Hypothalamus (tissue), 51 donors: ENCODE measurements at regions not wholly inside any gene's neighbourhood (a gene's known extent, or its start where the extent isn't known, plus 50 kb on each side); places are given as distances from the start of the nearest gene placed in this dataset.
"Not testable (repeated sequence)": the region's sequence is repeated elsewhere in the genome, so short reads cannot be mapped to it uniquely, and the experiment has no call there.

Experiments
- DNase-seq, 51 donors: peaks; one replicate each; lab custom pipeline; 2025; lab: John Stamatoyannopoulos, UW

- no peak for DNase-seq
Observed at GRCh38 chr14:26655128-26655527, 57.3 kb upstream of the NOVA1 start.

DNA sequence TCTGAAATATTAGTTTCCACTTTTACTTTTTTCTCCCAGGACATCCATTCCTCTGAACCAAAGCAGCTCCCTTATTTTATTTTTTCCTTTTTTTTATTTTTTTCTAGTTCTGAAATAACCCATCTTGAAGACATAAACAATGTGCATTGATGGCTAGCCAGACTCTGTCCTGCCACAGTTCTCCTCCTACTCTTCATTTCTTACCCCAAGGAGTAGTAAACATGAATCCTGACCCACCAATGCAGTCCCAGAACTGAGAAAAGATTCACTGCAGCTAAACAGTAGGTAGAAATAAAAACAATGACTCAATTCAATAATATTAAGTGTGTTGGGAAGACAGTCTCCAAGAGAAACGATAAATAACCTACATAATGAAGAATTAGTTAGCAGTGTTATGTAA, 65.7 kb upstream of the NOVA1 start:
- DNase-seq: no peak

DNA sequence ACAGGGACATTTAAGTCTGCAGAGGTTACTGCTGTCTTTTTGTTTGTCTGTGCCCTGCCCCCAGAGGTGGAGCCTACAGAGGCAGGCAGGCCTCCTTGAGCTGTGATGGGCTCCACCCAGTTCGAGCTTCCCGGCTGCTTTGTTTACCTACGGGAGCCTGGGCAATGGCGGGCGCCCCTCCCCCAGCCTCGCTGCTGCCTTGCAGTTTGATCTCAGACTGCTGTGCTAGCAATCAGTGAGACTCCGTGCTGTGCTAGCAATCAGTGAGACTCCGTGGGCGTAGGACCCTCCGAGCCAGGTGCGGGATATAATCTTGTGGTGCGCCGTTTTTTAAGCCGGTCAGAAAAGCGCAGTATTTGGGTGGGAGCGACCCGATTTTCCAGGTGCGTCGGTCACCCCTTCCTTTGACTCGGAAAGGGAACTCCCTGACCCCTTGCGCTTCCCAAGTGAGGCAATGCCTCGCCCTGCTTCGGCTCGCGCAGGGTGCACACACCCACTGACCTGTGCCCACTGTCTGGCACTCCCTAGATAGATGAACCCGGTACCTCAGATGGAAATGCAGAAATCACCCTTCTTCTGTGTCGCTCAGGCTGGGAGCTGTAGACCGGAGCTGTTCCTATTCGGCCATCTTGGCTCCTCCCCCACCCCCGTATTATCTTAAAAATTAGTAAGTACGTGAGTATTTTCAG, 81.0 kb upstream of the NOVA1 start:
- not testable (repeated sequence) for DNase-seq

DNA sequence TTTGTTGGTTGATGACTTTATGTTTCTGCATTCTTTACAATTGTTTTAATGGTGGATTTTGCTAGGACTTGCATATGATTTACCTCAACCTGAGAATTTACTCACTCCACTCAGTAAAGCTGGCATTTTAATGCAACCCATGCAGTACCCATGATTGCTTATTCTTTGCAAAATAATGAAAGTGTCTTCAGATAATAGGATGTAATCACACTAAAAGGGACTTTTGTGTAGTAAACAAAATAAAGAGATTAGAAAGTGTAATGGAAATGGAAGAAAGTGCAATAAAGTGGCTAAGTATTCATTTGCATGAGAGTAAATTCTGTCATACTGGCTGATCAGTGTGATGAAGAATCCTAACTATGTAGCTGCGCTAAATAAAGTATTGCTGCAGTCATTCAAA, 87.6 kb upstream of the NOVA1 start:
- DNase-seq: no peak

- DNase-seq: peak in 4 of 51 donors; percentile 1 to 28 (median 8)
Observed at GRCh38 chr14:26687301-26687837, 89.5 kb upstream of the NOVA1 start.

DNA sequence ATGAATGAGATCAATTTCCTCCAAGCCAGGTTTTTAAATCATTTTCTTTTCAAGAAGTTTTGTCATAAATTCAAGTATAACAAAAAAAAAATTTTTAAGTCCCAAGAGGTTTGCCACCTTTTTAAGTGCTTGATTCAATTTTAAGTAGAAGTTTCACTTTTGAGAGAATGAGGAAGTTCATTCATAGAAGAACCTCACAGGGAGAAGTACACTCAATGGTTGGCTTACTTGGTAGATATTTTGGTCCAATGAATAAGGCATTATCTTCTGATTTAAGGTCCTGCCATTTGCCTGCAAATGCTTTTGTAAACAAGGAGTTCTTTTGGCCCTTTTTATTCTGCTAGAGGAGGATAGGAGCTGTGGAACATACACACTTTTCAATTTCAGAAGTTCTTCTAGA, 96.7 kb upstream of the NOVA1 start:
- DNase-seq: no peak

DNA sequence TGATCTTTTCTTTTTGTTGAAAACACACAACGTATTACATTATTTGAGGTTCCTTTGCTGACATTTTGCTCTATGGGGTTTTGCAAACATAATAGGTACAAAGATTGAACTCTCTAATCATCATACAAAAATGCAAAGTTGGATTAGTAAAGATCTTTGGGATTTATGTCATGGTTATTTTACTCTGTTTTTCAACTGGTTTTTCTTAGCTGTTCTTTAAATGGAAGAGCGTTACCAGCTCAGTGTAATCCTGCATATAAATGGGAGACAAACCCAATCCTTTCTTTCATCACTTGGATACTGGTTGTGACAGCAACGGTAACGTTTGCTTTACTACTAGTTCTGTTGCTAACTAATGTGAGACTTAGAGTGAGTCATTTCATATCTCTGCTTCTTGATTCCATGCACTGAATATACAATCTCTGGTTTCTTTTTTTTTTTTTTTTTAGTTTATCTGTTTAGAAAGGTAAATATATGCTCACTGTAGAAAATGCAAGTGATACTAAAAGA, 104.9 kb upstream of the NOVA1 start:
- no peak for DNase-seq

GRCh38 chr14:26703686-26704366, 106.0 kb upstream of the NOVA1 start:
- no peak for DNase-seq

GRCh38 chr14:26707234-26707633, 109.4 kb upstream of the NOVA1 start:
- DNase-seq: no peak

GRCh38 chr14:26709019-26709418, 111.2 kb upstream of the NOVA1 start:
- no peak for DNase-seq

DNA sequence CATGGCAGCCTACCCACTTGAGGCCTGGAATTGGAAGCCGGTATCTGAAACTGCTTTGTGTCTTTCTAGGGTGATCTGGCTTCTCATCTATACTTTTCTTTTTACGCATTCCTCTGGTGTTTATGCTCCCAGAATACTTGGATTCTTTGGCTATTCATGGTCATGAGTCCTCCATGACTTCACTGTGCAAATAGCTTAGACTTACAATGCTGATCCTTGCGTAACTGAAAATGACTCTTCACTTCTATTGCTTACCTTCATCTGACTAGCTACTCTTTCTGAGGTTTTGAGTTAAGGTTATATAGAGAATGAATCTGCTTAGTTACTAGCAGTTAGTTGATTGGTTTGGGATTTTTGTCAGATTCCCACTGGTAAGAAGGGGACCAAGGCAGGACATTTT, 121.7 kb upstream of the NOVA1 start:
- DNase-seq: no peak

GRCh38 chr14:26722258-26722657, 124.4 kb upstream of the NOVA1 start:
- DNase-seq: no peak

- no peak for DNase-seq
Observed at GRCh38 chr14:26729851-26730250, 132.0 kb upstream of the NOVA1 start.

GRCh38 chr14:26730929-26731618, 133.2 kb upstream of the NOVA1 start:
- peak in 9 of 51 donors; percentile 0 to 18 (median 2) for DNase-seq

DNA sequence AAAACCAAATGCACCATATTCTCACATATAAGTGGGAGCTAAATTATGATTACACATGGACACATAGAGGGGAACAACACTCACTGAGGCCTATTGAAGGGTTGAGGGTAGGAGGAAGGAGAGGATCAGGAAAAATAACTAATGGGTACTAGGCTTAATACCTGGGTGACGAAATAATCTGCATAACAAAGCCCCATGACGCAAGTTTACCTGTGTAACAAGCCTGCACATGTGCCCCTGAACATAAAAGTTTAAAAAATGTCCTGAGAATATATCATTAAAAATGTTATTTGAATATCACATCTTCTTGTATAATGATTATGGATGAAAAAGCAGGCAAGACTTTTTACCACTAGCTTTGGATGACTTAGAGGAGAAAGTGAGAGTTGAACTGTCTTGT, 138.0 kb upstream of the NOVA1 start:
- no peak for DNase-seq

GRCh38 chr14:26738571-26738970, 140.7 kb upstream of the NOVA1 start:
- DNase-seq: no peak

GRCh38 chr14:26741711-26742212, 143.9 kb upstream of the NOVA1 start:
- no peak for DNase-seq

DNA sequence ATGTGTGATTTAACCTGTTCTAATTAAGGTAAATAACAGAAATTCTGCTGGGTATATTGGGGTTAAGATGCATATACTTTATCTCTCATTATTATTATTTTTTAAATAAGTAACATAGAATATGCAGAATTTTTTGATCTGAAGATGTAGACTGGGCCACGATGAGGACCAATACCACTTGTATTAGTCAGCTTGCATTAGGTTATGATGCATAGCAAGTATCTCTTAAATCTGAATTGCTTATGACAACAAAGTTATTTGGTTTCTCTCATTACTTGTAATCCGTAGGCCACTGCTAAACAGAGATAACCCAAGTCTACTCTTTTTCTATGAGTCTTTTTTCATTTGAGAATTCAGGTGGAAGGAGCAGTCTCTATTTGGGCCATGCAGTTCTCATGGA, 145.5 kb upstream of the NOVA1 start:
- no peak for DNase-seq

DNA sequence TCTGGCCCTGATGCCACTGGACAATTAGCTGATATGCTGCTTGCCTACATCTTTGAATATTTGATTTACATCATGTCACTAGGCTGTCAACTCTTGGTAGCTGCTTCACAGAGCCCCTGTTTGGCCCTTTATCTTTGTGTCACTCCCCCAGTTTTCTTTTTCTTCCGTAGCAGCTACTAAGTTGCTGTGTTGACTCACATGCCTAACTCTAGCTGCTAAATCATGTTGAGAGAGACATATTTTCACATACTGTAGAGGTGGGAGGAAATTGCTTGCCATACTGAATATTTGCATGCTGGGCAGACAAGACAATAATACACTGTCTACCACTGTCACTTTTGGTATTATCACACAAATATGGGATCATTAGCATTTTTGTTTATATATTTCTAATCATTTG, 147.1 kb upstream of the NOVA1 start:
- no peak for DNase-seq

GRCh38 chr14:26761532-26761931, 163.7 kb upstream of the NOVA1 start:
- no peak for DNase-seq

GRCh38 chr14:26765301-26765700, 167.5 kb upstream of the NOVA1 start:
- DNase-seq: no peak
